Right kidney (tissue), 1 donor: ENCODE measurements at regions not wholly inside any gene's neighbourhood (a gene's known extent, or its start where the extent isn't known, plus 50 kb on each side); places are given as distances from the start of the nearest gene placed in this dataset.

Experiments used
- DNase-seq: peaks from one replicate; pipeline ENCODE4 v3.0.0-alpha.2; 2016

- no peak for DNase-seq
These were observed 783.5 kb downstream of the PCDH18 start for GRCh38 chr4:136748773-136749172.

- DNase-seq: no peak
These were observed 784.1 kb downstream of the PCDH18 start for GRCh38 chr4:136748165-136748564.

- no peak for DNase-seq
These were observed 789.1 kb downstream of the PCDH18 start for GRCh38 chr4:136743238-136743637.

GRCh38 chr4:136742333-136742732, 790.0 kb downstream of the PCDH18 start:
- DNase-seq: no peak

- no peak for DNase-seq
These were observed 790.8 kb downstream of the PCDH18 start for GRCh38 chr4:136741468-136741867.

GRCh38 chr4:136740326-136740725, 792.0 kb downstream of the PCDH18 start:
- DNase-seq: no peak

GRCh38 chr4:136737066-136737465, 795.2 kb downstream of the PCDH18 start:
- DNase-seq: no peak

- no peak for DNase-seq
These were observed 801.3 kb downstream of the PCDH18 start for GRCh38 chr4:136731025-136731424.

- DNase-seq: no peak
These were observed 806.8 kb downstream of the PCDH18 start for GRCh38 chr4:136725286-136726081.

GRCh38 chr4:136713140-136713539, 819.2 kb downstream of the PCDH18 start:
- DNase-seq: no peak

- no peak for DNase-seq
These were observed 822.4 kb downstream of the PCDH18 start for GRCh38 chr4:136709897-136710296.

GRCh38 chr4:136706942-136707341, 825.4 kb downstream of the PCDH18 start:
- no peak for DNase-seq

- DNase-seq: no peak
These were observed 832.4 kb downstream of the PCDH18 start for GRCh38 chr4:136699905-136700304.

GRCh38 chr4:136691607-136692006, 840.7 kb downstream of the PCDH18 start:
- no peak for DNase-seq

- DNase-seq: no peak
These were observed 841.9 kb downstream of the PCDH18 start for GRCh38 chr4:136690360-136690759.

- DNase-seq: no peak
These were observed 844.7 kb downstream of the PCDH18 start for GRCh38 chr4:136687596-136687995.

- DNase-seq: no peak
These were observed 845.2 kb downstream of the PCDH18 start for GRCh38 chr4:136687118-136687517.

- DNase-seq: no peak
These were observed 851.5 kb downstream of the PCDH18 start for GRCh38 chr4:136680761-136681160.

- DNase-seq: no peak
These were observed 852.0 kb downstream of the PCDH18 start for GRCh38 chr4:136680271-136680670.

- no peak for DNase-seq
These were observed 862.0 kb downstream of the PCDH18 start for GRCh38 chr4:136670265-136670664.

- no peak for DNase-seq
These were observed 867.3 kb downstream of the PCDH18 start for GRCh38 chr4:136664988-136665387.

- no peak for DNase-seq
These were observed 869.8 kb downstream of the PCDH18 start for GRCh38 chr4:136662539-136662938.

- no peak for DNase-seq
These were observed 878.5 kb downstream of the PCDH18 start for GRCh38 chr4:136653640-136654406.

GRCh38 chr4:136651932-136652331, 880.4 kb downstream of the PCDH18 start:
- no peak for DNase-seq
